Omental fat pad (tissue), 3 donors: ENCODE measurements at regions not wholly inside any gene's neighbourhood (a gene's known extent, or its start where the extent isn't known, plus 50 kb on each side); places are given as distances from the start of the nearest gene placed in this dataset.
"Not testable (repeated sequence)": the region's sequence is repeated elsewhere in the genome, so short reads cannot be mapped to it uniquely, and the experiment has no call there.

Source experiments
- ATAC-seq: fragments of 150-250 bp; one replicate; pipeline ENCODE4 v1.9.1; 2016; ENCODE audit warnings: mild to moderate bottlenecking, moderate library complexity; ENCODE audit not compliant: low FRiP score
- DNase-seq: peaks from one replicate; pipeline ENCODE4 v3.0.0-alpha.2; 2019; ENCODE audit warnings: low spot score
- TF ChIP-seq, protein P1 (sequence below), 3 donors: fragments of 450-650 bp; IDR thresholded peaks; one replicate each; pipeline ENCODE4 v1.5.1; 2016 to 2017; ENCODE audit warnings: antibody characterized with exemption in 3 of 3, mild to moderate bottlenecking in 3 of 3, moderate library complexity in 2 of 3

DNA sequence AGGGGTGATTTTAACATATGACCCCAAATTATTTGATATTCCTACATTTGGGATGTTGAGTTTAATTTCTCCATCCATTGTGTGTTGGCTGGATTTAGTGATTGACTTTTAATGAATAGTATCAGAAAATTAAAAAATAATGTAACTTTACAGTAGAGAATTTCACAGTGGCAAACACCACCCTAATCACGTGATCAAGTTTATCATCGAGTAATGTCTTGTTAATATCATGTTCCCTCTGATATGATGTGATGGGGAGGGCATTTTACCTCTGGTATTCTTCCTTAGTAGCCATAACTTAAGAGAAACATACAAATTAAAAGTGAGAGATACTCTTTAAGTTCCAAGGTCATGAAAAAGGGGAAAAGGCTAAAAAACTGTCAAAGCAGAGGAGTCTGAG, 602.0 kb upstream of the CELF4 start:
- TF ChIP-seq, protein P1, sequence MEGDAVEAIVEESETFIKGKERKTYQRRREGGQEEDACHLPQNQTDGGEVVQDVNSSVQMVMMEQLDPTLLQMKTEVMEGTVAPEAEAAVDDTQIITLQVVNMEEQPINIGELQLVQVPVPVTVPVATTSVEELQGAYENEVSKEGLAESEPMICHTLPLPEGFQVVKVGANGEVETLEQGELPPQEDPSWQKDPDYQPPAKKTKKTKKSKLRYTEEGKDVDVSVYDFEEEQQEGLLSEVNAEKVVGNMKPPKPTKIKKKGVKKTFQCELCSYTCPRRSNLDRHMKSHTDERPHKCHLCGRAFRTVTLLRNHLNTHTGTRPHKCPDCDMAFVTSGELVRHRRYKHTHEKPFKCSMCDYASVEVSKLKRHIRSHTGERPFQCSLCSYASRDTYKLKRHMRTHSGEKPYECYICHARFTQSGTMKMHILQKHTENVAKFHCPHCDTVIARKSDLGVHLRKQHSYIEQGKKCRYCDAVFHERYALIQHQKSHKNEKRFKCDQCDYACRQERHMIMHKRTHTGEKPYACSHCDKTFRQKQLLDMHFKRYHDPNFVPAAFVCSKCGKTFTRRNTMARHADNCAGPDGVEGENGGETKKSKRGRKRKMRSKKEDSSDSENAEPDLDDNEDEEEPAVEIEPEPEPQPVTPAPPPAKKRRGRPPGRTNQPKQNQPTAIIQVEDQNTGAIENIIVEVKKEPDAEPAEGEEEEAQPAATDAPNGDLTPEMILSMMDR (IDR thresholded peaks at IDR 0.05), result no peak
- no peak for DNase-seq
- no peak for ATAC-seq

DNA sequence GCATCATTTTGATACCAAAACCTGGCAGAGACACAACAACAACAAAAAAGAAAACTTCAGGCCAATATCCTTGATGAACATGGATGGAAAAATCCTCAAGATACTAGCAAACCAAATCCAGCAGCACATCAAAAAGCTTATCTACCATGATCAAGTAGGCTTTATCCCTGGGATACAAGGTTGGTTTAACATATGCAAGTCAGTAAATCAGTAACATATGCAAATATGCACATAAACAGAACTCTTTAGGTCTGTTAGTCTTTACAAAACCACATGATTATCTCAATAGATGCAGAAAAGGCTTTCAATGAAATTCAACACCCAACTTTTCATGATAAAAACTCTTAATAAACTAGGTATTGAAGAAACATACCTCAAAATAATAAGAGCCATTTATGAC, 587.5 kb upstream of the CELF4 start:
- not testable (repeated sequence) for DNase-seq, ATAC-seq

DNA sequence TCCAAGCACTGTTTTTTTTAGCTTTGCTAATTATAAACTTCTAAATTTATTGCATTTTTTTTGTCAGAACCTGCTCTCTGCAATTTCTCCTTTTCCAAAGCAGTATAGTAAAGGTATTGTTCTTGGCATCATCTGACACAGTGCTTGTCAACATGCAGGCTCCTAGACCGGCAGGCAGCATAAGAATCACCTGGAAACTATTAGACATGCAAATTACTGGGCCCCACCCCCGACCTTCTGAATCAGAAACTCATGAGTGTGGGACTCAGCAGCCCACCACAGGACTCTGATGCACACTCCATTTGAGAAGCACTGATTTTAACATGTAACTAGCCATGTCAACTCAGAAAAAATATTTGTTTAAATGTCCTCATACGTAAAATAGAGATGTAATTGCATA, 551.1 kb upstream of the CELF4 start:
- no peak for DNase-seq
- ATAC-seq, result no peak
- TF ChIP-seq, protein P1 (IDR thresholded peaks at IDR 0.05), result no peak

DNA sequence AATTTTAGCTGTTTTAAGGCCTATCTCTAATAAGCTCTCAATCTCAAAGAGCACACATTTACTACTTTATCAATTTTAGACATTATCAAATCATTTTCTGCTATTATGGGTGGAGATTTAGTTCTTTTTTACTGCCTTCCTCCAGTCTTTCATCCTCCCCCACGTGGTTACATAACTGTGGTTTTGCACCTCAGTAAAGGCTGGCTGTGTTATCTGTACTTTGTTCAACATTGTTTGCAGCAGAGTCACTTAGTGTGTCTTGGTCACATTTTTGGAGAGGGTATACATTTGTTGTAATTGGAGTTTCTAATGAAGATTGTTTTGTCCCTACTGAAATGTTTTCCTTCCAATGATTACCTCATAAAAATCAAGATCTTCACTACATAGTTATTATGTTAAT, 549.6 kb upstream of the CELF4 start:
- no peak for ATAC-seq
- TF ChIP-seq, protein P1 (IDR thresholded peaks at IDR 0.05), result no peak
- no peak for DNase-seq

DNA sequence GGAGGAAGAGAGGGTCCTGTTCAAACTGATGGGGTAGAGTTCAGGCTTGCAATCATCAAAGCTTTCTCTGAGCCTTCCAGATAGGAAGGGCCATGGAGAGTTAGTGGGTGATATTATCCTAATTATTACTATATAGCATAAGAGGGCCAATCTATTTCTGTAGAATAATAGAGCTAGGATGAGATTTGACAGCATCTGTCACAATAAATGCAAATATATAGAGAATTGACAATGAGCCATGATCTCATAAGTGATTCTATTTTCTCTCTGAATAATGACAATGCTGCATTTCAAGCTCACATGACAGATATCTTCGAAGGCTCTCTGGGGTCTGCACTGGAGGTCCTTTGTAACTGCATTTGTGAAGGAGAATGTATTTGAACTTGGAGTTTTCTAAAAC, 521.9 kb upstream of the CELF4 start:
- no peak for DNase-seq
- TF ChIP-seq, protein P1 (IDR thresholded peaks at IDR 0.05), result no peak
- ATAC-seq, result no peak

DNA sequence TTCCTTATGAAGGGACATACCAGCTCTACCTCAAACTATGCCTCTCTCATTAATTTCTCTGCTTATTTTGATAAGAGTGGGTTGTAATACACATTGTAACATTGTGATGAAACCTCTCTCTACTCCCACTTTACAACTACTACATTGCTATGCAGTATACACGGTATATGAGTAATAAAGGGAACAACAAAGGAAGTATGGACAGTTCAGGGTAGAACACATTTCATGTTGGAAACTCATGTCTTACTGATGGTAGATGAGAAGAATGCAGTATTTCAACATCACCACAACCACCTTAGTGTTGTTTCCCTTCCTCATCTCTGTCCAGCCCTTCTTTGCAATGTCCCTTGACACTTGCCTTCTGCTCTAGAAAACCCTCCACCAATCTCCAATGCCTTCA, 515.9 kb upstream of the CELF4 start:
- TF ChIP-seq, protein P1 (IDR thresholded peaks at IDR 0.05), result no peak

DNA sequence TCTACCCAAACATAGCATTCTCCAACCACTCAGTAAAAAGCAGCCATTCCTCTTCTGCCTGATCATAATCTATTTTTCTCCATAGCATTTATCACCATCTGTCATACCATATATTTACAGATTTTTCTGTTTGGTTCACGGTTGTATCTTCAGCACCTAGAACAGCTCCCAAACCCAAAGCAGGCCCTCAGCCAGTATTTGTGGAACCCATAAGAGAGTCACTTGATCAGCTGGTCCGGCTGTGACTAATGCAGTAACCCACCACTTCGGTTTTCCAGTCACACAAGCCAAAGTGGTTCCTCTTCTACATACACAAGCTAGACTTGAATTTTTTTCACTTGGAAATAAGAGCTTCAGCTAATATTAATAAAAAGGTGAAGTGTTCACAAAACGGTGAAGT, 511.6 kb upstream of the CELF4 start:
- ATAC-seq, result no peak
- DNase-seq, result no peak
- TF ChIP-seq, protein P1 (IDR thresholded peaks at IDR 0.05), result no peak

More for the DNA sequence above, 515.9 kb upstream of the CELF4 start:
- DNase-seq (no peak), ATAC-seq (no peak)
